ENCODE measurements at regions not wholly inside any gene's neighbourhood (a gene's known extent, or its start where the extent isn't known, plus 50 kb on each side); places are given as distances from the start of the nearest gene placed in this dataset.

DNA sequence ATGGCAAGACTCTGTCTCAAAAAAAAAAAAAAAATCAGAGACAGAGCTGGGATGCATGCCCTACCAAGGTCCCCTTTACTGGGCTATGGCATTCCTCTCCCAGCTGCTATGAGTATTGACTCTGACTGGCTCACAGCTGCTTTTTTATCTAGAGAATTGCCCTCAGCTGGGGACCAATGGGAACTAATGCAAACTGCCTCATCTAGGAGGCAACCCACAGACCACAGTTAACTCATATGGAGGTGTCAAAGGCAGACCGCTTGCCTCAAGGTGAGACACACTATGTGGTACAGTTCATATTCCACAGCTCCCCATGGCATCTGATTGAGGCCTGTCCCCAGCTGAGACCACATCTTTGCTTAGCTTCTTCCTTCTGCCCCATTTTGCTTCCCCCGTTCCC lies 183.5 kb upstream of the EOMES start:
- no peak for DNase-seq (ENCODE audit: low spot score)
- H3K79me2 ChIP-seq = no peaks in the 10 kb centered on the region
- H3K27ac ChIP-seq = no peak overlapping the region
- no peak overlapping the region for H2AFZ ChIP-seq
- no peaks in the 10 kb centered on the region for H3K4me1 ChIP-seq (ENCODE audit: insufficient read depth)
- no peak overlapping the region for H3K4me2 ChIP-seq
- H4K20me1 ChIP-seq (ENCODE audit: insufficient read depth, poor library complexity, severe bottlenecking) = no peaks in the 10 kb centered on the region
- TF ChIP-seq, protein P1, sequence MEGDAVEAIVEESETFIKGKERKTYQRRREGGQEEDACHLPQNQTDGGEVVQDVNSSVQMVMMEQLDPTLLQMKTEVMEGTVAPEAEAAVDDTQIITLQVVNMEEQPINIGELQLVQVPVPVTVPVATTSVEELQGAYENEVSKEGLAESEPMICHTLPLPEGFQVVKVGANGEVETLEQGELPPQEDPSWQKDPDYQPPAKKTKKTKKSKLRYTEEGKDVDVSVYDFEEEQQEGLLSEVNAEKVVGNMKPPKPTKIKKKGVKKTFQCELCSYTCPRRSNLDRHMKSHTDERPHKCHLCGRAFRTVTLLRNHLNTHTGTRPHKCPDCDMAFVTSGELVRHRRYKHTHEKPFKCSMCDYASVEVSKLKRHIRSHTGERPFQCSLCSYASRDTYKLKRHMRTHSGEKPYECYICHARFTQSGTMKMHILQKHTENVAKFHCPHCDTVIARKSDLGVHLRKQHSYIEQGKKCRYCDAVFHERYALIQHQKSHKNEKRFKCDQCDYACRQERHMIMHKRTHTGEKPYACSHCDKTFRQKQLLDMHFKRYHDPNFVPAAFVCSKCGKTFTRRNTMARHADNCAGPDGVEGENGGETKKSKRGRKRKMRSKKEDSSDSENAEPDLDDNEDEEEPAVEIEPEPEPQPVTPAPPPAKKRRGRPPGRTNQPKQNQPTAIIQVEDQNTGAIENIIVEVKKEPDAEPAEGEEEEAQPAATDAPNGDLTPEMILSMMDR (IDR thresholded peaks at IDR 0.05; ENCODE audit: poor library complexity) = no peak
- TF ChIP-seq EZH2 (IDR thresholded peaks at IDR 0.05; ENCODE audit: borderline replicate concordance) (no peak), EZH2phosphoT487 (IDR thresholded peaks at IDR 0.05; ENCODE audit: low read depth, severe bottlenecking, unreplicated experiment) (no peak)
- no peak overlapping the region for H3K4me3 ChIP-seq
- H3K9me2 ChIP-seq (replicated peaks; ENCODE audit: insufficient read depth) = no peaks in the 10 kb centered on the region
- 92% methylated on average over 2 of the region's 2 CpGs for WGBS (ENCODE audit: low lambda C conversion rate, missing lambda C conversion rate)
- H3K36me3 ChIP-seq (replicated peaks; ENCODE audit: insufficient read depth, low read depth) = no peaks in the 10 kb centered on the region
- H3K9me3 ChIP-seq (ENCODE audit: low read depth) = no peaks in the 10 kb centered on the region
- no peaks in the 10 kb centered on the region for H3K27me3 ChIP-seq

DNA sequence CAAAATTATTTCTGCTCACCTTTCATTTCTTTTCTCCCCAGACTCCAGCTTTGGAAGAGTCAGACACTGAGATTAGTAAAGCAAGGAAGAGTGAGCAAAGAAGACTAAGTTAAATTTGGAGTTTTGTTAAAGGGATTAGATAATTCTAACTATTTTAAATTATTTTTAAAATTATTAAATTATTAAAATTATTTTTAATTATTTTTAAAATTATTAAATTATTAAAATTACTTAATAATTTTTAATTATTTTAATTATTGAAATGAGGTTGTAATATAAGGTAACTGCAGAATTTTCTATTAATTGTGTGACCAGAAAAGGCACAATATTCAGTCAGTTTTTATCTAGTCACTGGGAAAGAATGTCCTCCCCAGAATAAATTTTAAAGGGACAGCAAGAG lies 185.0 kb upstream of the EOMES start:
- DNase-seq (ENCODE audit: low spot score) = no peak
- no peaks in the 10 kb centered on the region for H3K36me3 ChIP-seq (replicated peaks; ENCODE audit: insufficient read depth, low read depth)
- H2AFZ ChIP-seq = no peak overlapping the region
- H3K4me1 ChIP-seq (ENCODE audit: insufficient read depth) = no peaks in the 10 kb centered on the region
- H3K9me2 ChIP-seq (replicated peaks; ENCODE audit: insufficient read depth) = no peaks in the 10 kb centered on the region
- H3K9me3 ChIP-seq (ENCODE audit: low read depth) = no peaks in the 10 kb centered on the region
- H3K79me2 ChIP-seq = no peaks in the 10 kb centered on the region
- no peak overlapping the region for H3K27ac ChIP-seq
- TF ChIP-seq EZH2phosphoT487 (IDR thresholded peaks at IDR 0.05; ENCODE audit: low read depth, severe bottlenecking, unreplicated experiment) = no peak
- no peak for TF ChIP-seq EZH2 (IDR thresholded peaks at IDR 0.05; ENCODE audit: borderline replicate concordance)
- TF ChIP-seq, protein P1 (IDR thresholded peaks at IDR 0.05; ENCODE audit: poor library complexity) = no peak
- no peak overlapping the region for H3K4me2 ChIP-seq
- H3K27me3 ChIP-seq = no peaks in the 10 kb centered on the region
- H4K20me1 ChIP-seq (ENCODE audit: insufficient read depth, poor library complexity, severe bottlenecking) = no peaks in the 10 kb centered on the region
- H3K4me3 ChIP-seq = no peak overlapping the region

DNA sequence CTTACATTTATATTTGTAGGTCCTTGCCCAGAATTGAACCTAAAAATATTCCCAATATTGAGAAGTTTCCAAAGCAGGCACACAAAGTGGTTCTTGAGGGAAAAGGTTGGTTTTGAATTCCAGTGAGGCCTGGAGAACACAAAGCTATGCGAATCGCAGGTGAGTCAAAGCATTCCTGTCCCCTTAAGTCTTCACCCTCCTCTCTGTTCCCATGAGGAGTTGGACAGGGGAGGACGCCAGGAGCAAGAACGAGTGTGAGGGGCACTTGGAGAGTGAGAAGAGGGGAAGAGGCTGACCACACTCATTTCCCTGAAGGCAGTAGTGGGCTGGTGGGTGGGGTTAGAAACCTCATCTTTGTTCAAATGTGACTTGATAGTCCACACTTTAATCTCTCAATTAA lies 185.8 kb upstream of the EOMES start:
- Histone ChIP-seq H3K9me2 (replicated peaks; ENCODE audit: insufficient read depth) (no peaks in the 10 kb centered on the region), H3K4me3 (no peak overlapping the region), H2AFZ (no peak overlapping the region), H3K79me2 (no peaks in the 10 kb centered on the region), H3K36me3 (replicated peaks; ENCODE audit: insufficient read depth, low read depth) (no peaks in the 10 kb centered on the region), H3K27me3 (no peaks in the 10 kb centered on the region), H4K20me1 (ENCODE audit: insufficient read depth, poor library complexity, severe bottlenecking) (no peaks in the 10 kb centered on the region), H3K9me3 (ENCODE audit: low read depth) (no peaks in the 10 kb centered on the region), H3K4me2 (no peak overlapping the region), H3K4me1 (ENCODE audit: insufficient read depth) (no peaks in the 10 kb centered on the region), H3K27ac (no peak overlapping the region)
- 79% methylated on average over 4 of the region's 4 CpGs for WGBS (ENCODE audit: low lambda C conversion rate, missing lambda C conversion rate)
- TF ChIP-seq EZH2phosphoT487 (IDR thresholded peaks at IDR 0.05; ENCODE audit: low read depth, severe bottlenecking, unreplicated experiment) (no peak), EZH2 (IDR thresholded peaks at IDR 0.05; ENCODE audit: borderline replicate concordance) (no peak)
- TF ChIP-seq, protein P1 (IDR thresholded peaks at IDR 0.05; ENCODE audit: poor library complexity) = no peak
- DNase-seq (ENCODE audit: low spot score) = no peak

- no peaks in the 10 kb centered on the region for H3K9me2 ChIP-seq (replicated peaks; ENCODE audit: insufficient read depth)
- H3K9me3 ChIP-seq (ENCODE audit: low read depth) = no peaks in the 10 kb centered on the region
- no peak for TF ChIP-seq EZH2phosphoT487 (IDR thresholded peaks at IDR 0.05; ENCODE audit: low read depth, severe bottlenecking, unreplicated experiment)
- H3K4me2 ChIP-seq = no peak overlapping the region
- WGBS (ENCODE audit: low lambda C conversion rate, missing lambda C conversion rate) = 70% methylated on average over 4 of the region's 4 CpGs
- DNase-seq (ENCODE audit: low spot score) = no peak
- no peak overlapping the region for H3K27ac ChIP-seq
- H3K79me2 ChIP-seq = no peaks in the 10 kb centered on the region
- no peaks in the 10 kb centered on the region for H3K27me3 ChIP-seq
- no peaks in the 10 kb centered on the region for H4K20me1 ChIP-seq (ENCODE audit: insufficient read depth, poor library complexity, severe bottlenecking)
- no peaks in the 10 kb centered on the region for H3K36me3 ChIP-seq (replicated peaks; ENCODE audit: insufficient read depth, low read depth)
- no peak overlapping the region for H2AFZ ChIP-seq
- H3K4me1 ChIP-seq (ENCODE audit: insufficient read depth) = no peaks in the 10 kb centered on the region
- no peak overlapping the region for H3K4me3 ChIP-seq
Observed at GRCh38 chr3:27910456-27910855, 188.3 kb upstream of the EOMES start.

Measured in hepatocyte (in vitro differentiated cells).